Astrocyte of the hippocampus (primary cell): ENCODE measurements at regions not wholly inside any gene's neighbourhood (a gene's known extent, or its start where the extent isn't known, plus 50 kb on each side); places are given as distances from the start of the nearest gene placed in this dataset.
"Not testable (repeated sequence)": the region's sequence is repeated elsewhere in the genome, so short reads cannot be mapped to it uniquely, and the experiment has no call there.

ENCODE experiments used
- DNase-seq: peaks from one replicate; pipeline ENCODE4 v3.0.0; 2011; ENCODE audit warnings: low read depth, low spot score

DNA sequence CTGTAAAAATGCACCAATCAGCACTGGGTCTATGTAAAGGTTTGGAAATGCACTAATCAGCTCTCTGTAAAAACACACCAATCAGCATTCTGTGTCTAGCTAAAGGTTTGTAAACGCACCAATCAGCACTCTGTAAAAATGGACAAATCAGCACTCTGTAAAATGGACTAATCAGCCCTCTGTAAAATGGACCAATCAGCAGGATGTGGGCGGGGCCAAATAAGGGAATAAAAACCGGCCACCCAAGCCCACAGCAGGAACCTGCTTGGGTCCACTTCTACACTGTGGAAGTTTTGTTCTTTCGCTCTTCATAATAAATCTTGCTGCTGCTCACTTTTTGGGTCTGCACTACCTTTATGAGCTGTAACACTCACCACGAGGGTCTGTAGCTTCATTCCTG is 101.0 kb downstream of the SMC2 start:
- not testable (repeated sequence) for DNase-seq

- no peak for DNase-seq
These were observed 106.4 kb downstream of the SMC2 start for GRCh38 chr9:104200456-104200994.

DNA sequence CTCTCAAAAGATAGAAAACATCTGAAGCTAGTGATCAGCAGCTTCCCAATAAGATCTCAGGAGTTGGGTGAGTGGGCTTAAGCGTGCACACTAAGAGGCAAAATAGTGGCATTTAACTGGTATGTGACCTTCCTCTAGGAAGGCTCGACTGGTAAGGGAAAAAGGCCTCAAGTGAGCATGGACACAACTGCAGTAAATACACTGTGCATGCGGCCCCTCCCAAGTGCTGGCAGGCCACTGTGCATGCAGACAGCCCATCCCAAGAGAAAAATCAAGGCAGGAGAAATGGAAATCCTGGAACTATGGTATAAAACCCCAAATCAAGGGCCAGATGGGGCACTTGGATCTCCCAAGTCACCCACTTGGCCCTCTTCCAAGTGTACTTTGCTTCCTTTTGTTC is 112.7 kb downstream of the SMC2 start:
- no peak for DNase-seq

- DNase-seq: no peak
These were observed 115.3 kb downstream of the SMC2 start for GRCh38 chr9:104209387-104209786.

DNA sequence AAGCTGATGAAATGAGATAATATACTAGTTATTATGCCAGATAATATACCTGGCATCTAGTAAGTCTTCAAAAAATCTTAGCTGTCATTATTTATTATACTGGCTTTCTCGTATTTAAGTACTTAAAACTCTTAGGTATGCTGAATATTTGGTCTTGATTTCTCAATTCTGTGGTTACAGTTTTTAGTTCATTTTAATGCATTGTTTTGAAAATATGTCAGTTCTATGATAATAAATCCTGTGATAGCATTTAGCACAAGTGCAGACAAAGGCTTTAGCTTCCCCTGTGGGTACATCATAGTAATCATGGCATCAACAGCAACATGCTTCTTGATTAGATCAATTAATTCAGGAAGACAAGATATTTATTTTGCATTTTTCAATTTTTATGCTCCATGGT is 133.0 kb downstream of the SMC2 start:
- DNase-seq: no peak

- DNase-seq: peak; percentile 13
These were observed 138.8 kb downstream of the SMC2 start for GRCh38 chr9:104232781-104233341.

DNA sequence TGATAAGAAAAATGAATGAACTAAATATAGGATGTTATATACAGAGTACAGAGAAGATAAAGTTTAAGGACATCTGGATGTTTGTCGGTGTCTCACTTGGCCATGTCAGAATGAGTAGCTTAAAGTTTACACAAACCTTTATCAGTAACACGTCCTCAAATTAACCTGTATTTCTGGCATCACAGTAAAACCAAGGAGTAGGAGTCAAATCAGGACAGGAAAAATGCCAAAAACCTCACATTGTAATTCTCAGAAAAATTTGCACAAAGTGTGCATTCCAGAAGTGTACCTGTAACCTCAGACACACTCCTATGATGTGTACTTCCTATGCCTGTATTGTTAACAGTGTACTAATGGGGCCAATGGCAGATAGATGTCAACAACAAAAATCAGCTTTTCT is 139.3 kb downstream of the SMC2 start:
- DNase-seq: peak; percentile 2

- not testable (repeated sequence) for DNase-seq
These were observed 140.7 kb downstream of the SMC2 start for GRCh38 chr9:104234632-104235337.

GRCh38 chr9:104235347-104236120 is 141.4 kb downstream of the SMC2 start:
- DNase-seq: not testable (repeated sequence)

GRCh38 chr9:104238668-104239067 is 144.6 kb downstream of the SMC2 start:
- no peak for DNase-seq

DNA sequence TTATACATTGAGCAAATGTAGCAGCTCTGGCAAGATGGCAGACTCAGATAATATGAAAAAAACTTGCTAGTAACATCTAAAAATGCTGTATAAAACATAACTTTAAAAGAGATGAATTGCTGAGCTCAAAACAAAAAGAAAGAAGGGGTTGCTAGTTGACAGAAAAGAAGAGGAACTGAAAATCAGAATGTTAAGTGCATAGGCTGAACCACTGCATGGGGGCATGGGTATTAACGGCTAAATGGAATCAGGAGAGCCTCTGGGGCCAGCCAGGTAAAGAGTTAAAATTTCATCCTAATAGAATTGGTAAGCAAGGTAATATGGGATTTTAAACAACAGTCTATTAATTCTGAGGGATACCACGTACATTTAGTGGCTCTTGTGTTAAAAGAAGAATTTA is 146.8 kb downstream of the SMC2 start:
- DNase-seq: no peak

DNA sequence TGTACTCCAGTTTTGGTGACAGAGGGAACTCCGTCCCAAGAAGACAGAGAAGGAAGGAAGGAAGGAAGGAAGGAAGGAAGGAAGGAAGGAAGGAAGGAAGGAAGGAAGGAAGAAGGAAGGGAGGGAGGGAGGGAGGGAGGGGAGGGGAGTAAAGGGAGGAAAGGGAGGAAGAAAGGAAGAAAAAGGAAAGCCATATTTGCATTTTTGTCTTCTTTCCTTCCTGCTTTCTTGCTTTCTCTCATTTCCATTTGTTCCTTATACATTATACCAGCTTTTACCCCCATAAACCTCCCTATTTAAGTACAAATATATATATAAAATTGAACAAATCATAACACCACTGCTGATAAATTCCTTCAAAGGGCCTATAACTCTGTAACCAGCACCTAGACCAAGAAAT is 151.8 kb downstream of the SMC2 start:
- no peak for DNase-seq

GRCh38 chr9:104247899-104248460 is 153.9 kb downstream of the SMC2 start:
- peak; percentile 2 for DNase-seq

GRCh38 chr9:104256031-104256695 is 162.1 kb downstream of the SMC2 start:
- DNase-seq: no peak

- DNase-seq: no peak
These were observed 162.6 kb downstream of the SMC2 start for GRCh38 chr9:104256696-104257062.

- no peak for DNase-seq
These were observed 164.3 kb downstream of the SMC2 start for GRCh38 chr9:104258296-104259011.

DNA sequence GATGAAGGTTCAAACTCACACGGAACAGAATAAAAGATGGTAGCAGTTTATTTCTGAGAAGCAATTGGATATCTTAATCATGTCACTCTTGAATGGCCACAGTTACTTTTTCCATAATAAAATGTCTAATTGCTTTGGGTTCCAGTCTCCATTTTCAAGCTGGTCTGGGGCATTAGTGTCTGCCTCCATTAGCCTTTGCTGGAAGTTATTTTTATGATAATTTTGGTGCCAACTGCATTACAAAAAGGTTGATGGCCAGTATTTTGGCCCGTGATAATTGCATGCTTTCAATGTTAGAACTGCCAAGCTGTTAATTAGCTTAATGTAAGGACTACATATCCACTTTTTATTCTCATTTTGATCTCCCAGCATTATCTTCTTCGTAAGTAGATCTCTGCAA is 165.9 kb downstream of the SMC2 start:
- no peak for DNase-seq

DNA sequence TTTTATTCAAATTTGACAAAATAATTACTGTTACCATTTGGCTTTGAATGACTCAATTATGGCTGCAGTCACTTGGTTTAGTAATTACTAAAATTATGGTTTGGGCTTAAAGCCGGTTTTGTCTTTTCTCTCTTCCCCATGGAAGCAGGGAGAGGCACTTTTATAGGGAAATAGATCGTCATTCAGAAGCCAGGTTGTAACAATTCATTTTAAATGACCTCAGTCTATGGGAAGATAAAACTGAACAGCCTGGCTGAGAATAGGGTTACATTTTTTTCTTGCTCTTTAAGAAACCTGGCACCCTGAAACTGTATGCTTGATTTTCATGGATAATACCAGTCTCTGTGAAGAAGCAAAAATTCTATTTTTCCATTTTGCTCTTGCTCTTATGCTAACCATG is 169.8 kb downstream of the SMC2 start:
- no peak for DNase-seq

GRCh38 chr9:104264431-104264830 is 170.3 kb downstream of the SMC2 start:
- no peak for DNase-seq

DNA sequence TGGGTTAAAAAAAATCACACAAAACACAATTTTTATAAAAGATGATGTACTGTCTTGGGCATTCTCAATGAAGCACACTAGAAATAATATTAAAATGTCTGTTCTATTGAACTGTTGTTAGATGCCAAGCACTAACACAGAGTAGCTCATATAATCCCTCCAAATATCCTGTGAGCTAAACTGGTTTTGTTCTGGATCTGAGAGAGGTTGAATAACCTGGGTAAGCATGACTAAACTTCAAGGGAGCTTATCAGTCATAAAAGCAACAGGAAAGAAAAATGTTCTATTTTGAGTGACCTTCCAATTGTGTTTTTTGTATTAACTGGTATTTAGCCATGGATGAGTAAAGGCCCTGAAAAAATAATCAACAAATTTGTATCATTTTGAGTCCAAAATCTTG is 175.3 kb downstream of the SMC2 start:
- no peak for DNase-seq
